ENCODE measurements at regions not wholly inside any gene's neighbourhood (a gene's known extent, or its start where the extent isn't known, plus 50 kb on each side); places are given as distances from the start of the nearest gene placed in this dataset.

GRCh38 chr13:80094526-80094925 lies 246.4 kb downstream of the SPRY2 start:
- Histone ChIP-seq H3K4me1 (ENCODE audit: control insufficient read depth in 1 of 2, insufficient read depth in 2 of 2, low read length in 2 of 2) (no peaks in the 10 kb centered on the region), H3K9me3 (ENCODE audit: control insufficient read depth in 1 of 2, low read length in 2 of 2) (no peaks in the 10 kb centered on the region), H3K4me3 (ENCODE audit: low read depth in 1 of 2, low read length in 2 of 2) (no peak overlapping the region), H3K27me3 (ENCODE audit: control insufficient read depth in 1 of 2, insufficient read depth in 2 of 2, low read length in 2 of 2) (no peaks in the 10 kb centered on the region), H3K9ac (ENCODE audit: low read depth in 1 of 2, low read length in 2 of 2) (no peak overlapping the region), H3K27ac (ENCODE audit: low read depth, low read length) (no peak overlapping the region), H3K36me3 (ENCODE audit: control insufficient read depth in 1 of 2, insufficient read depth in 2 of 2, low read length in 2 of 2) (no peaks in the 10 kb centered on the region)

- no peaks in the 10 kb centered on the region for H3K27me3 ChIP-seq (ENCODE audit: control insufficient read depth in 1 of 2, insufficient read depth in 2 of 2, low read length in 2 of 2)
- H3K9ac ChIP-seq (ENCODE audit: low read depth in 1 of 2, low read length in 2 of 2) = no peak overlapping the region
- no peak overlapping the region for H3K4me3 ChIP-seq (ENCODE audit: low read depth in 1 of 2, low read length in 2 of 2)
- H3K36me3 ChIP-seq (ENCODE audit: control insufficient read depth in 1 of 2, insufficient read depth in 2 of 2, low read length in 2 of 2) = no peaks in the 10 kb centered on the region
- H3K4me1 ChIP-seq (ENCODE audit: control insufficient read depth in 1 of 2, insufficient read depth in 2 of 2, low read length in 2 of 2) = no peaks in the 10 kb centered on the region
- no peaks in the 10 kb centered on the region for H3K9me3 ChIP-seq (ENCODE audit: control insufficient read depth in 1 of 2, low read length in 2 of 2)
- H3K27ac ChIP-seq (ENCODE audit: low read depth, low read length) = no peak overlapping the region
Observed at GRCh38 chr13:80093888-80094287, 247.0 kb downstream of the SPRY2 start.

GRCh38 chr13:80086304-80086721 lies 254.6 kb downstream of the SPRY2 start:
- Histone ChIP-seq H3K9me3 (ENCODE audit: control insufficient read depth in 1 of 2, low read length in 2 of 2) (no peaks in the 10 kb centered on the region), H3K9ac (ENCODE audit: low read depth in 1 of 2, low read length in 2 of 2) (no peak overlapping the region), H3K27ac (ENCODE audit: low read depth, low read length) (no peak overlapping the region), H3K4me3 (ENCODE audit: low read depth in 1 of 2, low read length in 2 of 2) (no peak overlapping the region), H3K27me3 (ENCODE audit: control insufficient read depth in 1 of 2, insufficient read depth in 2 of 2, low read length in 2 of 2) (no peaks in the 10 kb centered on the region), H3K4me1 (ENCODE audit: control insufficient read depth in 1 of 2, insufficient read depth in 2 of 2, low read length in 2 of 2) (no peaks in the 10 kb centered on the region), H3K36me3 (ENCODE audit: control insufficient read depth in 1 of 2, insufficient read depth in 2 of 2, low read length in 2 of 2) (no peaks in the 10 kb centered on the region)

GRCh38 chr13:80083853-80084676 lies 256.9 kb downstream of the SPRY2 start:
- Histone ChIP-seq H3K27ac (ENCODE audit: low read depth, low read length) (no peak overlapping the region), H3K9ac (ENCODE audit: low read depth in 1 of 2, low read length in 2 of 2) (no peak overlapping the region), H3K4me3 (ENCODE audit: low read depth in 1 of 2, low read length in 2 of 2) (no peak overlapping the region)

GRCh38 chr13:80083081-80083852 lies 257.7 kb downstream of the SPRY2 start:
- H3K27me3 ChIP-seq (ENCODE audit: control insufficient read depth in 1 of 2, insufficient read depth in 2 of 2, low read length in 2 of 2) = no peaks in the 10 kb centered on the region
- no peaks in the 10 kb centered on the region for H3K4me1 ChIP-seq (ENCODE audit: control insufficient read depth in 1 of 2, insufficient read depth in 2 of 2, low read length in 2 of 2)
- H3K27ac ChIP-seq (ENCODE audit: low read depth, low read length) = no peak overlapping the region
- no peaks in the 10 kb centered on the region for H3K9me3 ChIP-seq (ENCODE audit: control insufficient read depth in 1 of 2, low read length in 2 of 2)
- no peak overlapping the region for H3K9ac ChIP-seq (ENCODE audit: low read depth in 1 of 2, low read length in 2 of 2)
- no peak overlapping the region for H3K4me3 ChIP-seq (ENCODE audit: low read depth in 1 of 2, low read length in 2 of 2)
- H3K36me3 ChIP-seq (ENCODE audit: control insufficient read depth in 1 of 2, insufficient read depth in 2 of 2, low read length in 2 of 2) = no peaks in the 10 kb centered on the region

More at GRCh38 chr13:80083853-80084676, 256.9 kb downstream of the SPRY2 start:
- no peaks in the 10 kb centered on the region for H3K36me3 ChIP-seq (ENCODE audit: control insufficient read depth in 1 of 2, insufficient read depth in 2 of 2, low read length in 2 of 2)
- H3K9me3 ChIP-seq (ENCODE audit: control insufficient read depth in 1 of 2, low read length in 2 of 2) = no peaks in the 10 kb centered on the region
- no peaks in the 10 kb centered on the region for H3K4me1 ChIP-seq (ENCODE audit: control insufficient read depth in 1 of 2, insufficient read depth in 2 of 2, low read length in 2 of 2)
- H3K27me3 ChIP-seq (ENCODE audit: control insufficient read depth in 1 of 2, insufficient read depth in 2 of 2, low read length in 2 of 2) = no peaks in the 10 kb centered on the region

GRCh38 chr13:80082396-80083080 lies 258.4 kb downstream of the SPRY2 start:
- Histone ChIP-seq H3K27me3 (ENCODE audit: control insufficient read depth in 1 of 2, insufficient read depth in 2 of 2, low read length in 2 of 2) (no peaks in the 10 kb centered on the region), H3K27ac (ENCODE audit: low read depth, low read length) (no peak overlapping the region), H3K36me3 (ENCODE audit: control insufficient read depth in 1 of 2, insufficient read depth in 2 of 2, low read length in 2 of 2) (no peaks in the 10 kb centered on the region), H3K4me1 (ENCODE audit: control insufficient read depth in 1 of 2, insufficient read depth in 2 of 2, low read length in 2 of 2) (no peaks in the 10 kb centered on the region), H3K9ac (ENCODE audit: low read depth in 1 of 2, low read length in 2 of 2) (no peak overlapping the region), H3K4me3 (ENCODE audit: low read depth in 1 of 2, low read length in 2 of 2) (no peak overlapping the region), H3K9me3 (ENCODE audit: control insufficient read depth in 1 of 2, low read length in 2 of 2) (no peaks in the 10 kb centered on the region)

- Histone ChIP-seq H3K4me1 (ENCODE audit: control insufficient read depth in 1 of 2, insufficient read depth in 2 of 2, low read length in 2 of 2) (peaks cover 4 to 9% of the 10 kb centered on the region in 2 donors), H3K4me3 (ENCODE audit: low read depth in 1 of 2, low read length in 2 of 2) (no peak overlapping the region), H3K9me3 (ENCODE audit: control insufficient read depth in 1 of 2, low read length in 2 of 2) (no peaks in the 10 kb centered on the region), H3K27me3 (ENCODE audit: control insufficient read depth in 1 of 2, insufficient read depth in 2 of 2, low read length in 2 of 2) (no peaks in the 10 kb centered on the region), H3K27ac (ENCODE audit: low read depth, low read length) (no peak overlapping the region), H3K9ac (ENCODE audit: low read depth in 1 of 2, low read length in 2 of 2) (no peak overlapping the region), H3K36me3 (ENCODE audit: control insufficient read depth in 1 of 2, insufficient read depth in 2 of 2, low read length in 2 of 2) (no peaks in the 10 kb centered on the region)
Observed at GRCh38 chr13:80074811-80075210, 266.1 kb downstream of the SPRY2 start.

- H3K27me3 ChIP-seq (ENCODE audit: control insufficient read depth in 1 of 2, insufficient read depth in 2 of 2, low read length in 2 of 2) = no peaks in the 10 kb centered on the region
- H3K36me3 ChIP-seq (ENCODE audit: control insufficient read depth in 1 of 2, insufficient read depth in 2 of 2, low read length in 2 of 2) = no peaks in the 10 kb centered on the region
- H3K4me1 ChIP-seq (ENCODE audit: control insufficient read depth in 1 of 2, insufficient read depth in 2 of 2, low read length in 2 of 2) = peaks cover 4 to 13% of the 10 kb centered on the region in 2 donors
- no peak overlapping the region for H3K4me3 ChIP-seq (ENCODE audit: low read depth in 1 of 2, low read length in 2 of 2)
- H3K27ac ChIP-seq (ENCODE audit: low read depth, low read length) = no peak overlapping the region
- H3K9ac ChIP-seq (ENCODE audit: low read depth in 1 of 2, low read length in 2 of 2) = no peak overlapping the region
- H3K9me3 ChIP-seq (ENCODE audit: control insufficient read depth in 1 of 2, low read length in 2 of 2) = no peaks in the 10 kb centered on the region
Observed at GRCh38 chr13:80074143-80074752, 266.7 kb downstream of the SPRY2 start.

GRCh38 chr13:80072231-80072630 lies 268.7 kb downstream of the SPRY2 start:
- no peaks in the 10 kb centered on the region for H3K36me3 ChIP-seq (ENCODE audit: control insufficient read depth in 1 of 2, insufficient read depth in 2 of 2, low read length in 2 of 2)
- no peaks in the 10 kb centered on the region for H3K27me3 ChIP-seq (ENCODE audit: control insufficient read depth in 1 of 2, insufficient read depth in 2 of 2, low read length in 2 of 2)
- H3K9me3 ChIP-seq (ENCODE audit: control insufficient read depth in 1 of 2, low read length in 2 of 2) = no peaks in the 10 kb centered on the region
- peaks cover 4 to 13% of the 10 kb centered on the region in 2 donors for H3K4me1 ChIP-seq (ENCODE audit: control insufficient read depth in 1 of 2, insufficient read depth in 2 of 2, low read length in 2 of 2)
- no peak overlapping the region for H3K27ac ChIP-seq (ENCODE audit: low read depth, low read length)
- no peak overlapping the region for H3K9ac ChIP-seq (ENCODE audit: low read depth in 1 of 2, low read length in 2 of 2)
- H3K4me3 ChIP-seq (ENCODE audit: low read depth in 1 of 2, low read length in 2 of 2) = no peak overlapping the region
